Central memory CD8-positive, alpha-beta T cell (primary cell): ENCODE measurements at regions not wholly inside any gene's neighbourhood (a gene's known extent, or its start where the extent isn't known, plus 50 kb on each side); places are given as distances from the start of the nearest gene placed in this dataset.

Source experiments
- ATAC-seq: fragments of 150-1000 bp; cut with Tn5 transposase; replicated peaks from 2 replicates; pipeline ENCODE4 v1.10.0; 2022; ENCODE audit warnings: mild to moderate bottlenecking, moderate FRiP score, moderate number of reproducible peaks; ENCODE audit not compliant: poor library complexity, severe bottlenecking; ENCODE audit errors: extremely low read depth
- DNase-seq, 2 donors: peaks; one replicate each; pipeline ENCODE4 v3.0.0; 2021; ENCODE audit warnings: low spot score in 2 of 2
- H3K27ac Mint-ChIP-seq: one replicate; pipeline ENCODE4 v1.8.0; 2022; ENCODE audit warnings: low read depth, mild to moderate bottlenecking, moderate library complexity, mixed read lengths
- H3K27me3 Mint-ChIP-seq: one replicate; pipeline ENCODE4 v1.8.0; 2022; ENCODE audit warnings: mixed read lengths
- H3K36me3 Mint-ChIP-seq: one replicate; pipeline ENCODE4 v1.8.0; 2022; ENCODE audit warnings: mild to moderate bottlenecking, moderate library complexity, mixed read lengths; ENCODE audit not compliant: insufficient read depth
- H3K4me1 Mint-ChIP-seq: one replicate; pipeline ENCODE4 v1.8.0; 2022; ENCODE audit warnings: mixed read lengths
- H3K4me3 Mint-ChIP-seq: one replicate; pipeline ENCODE4 v1.8.0; 2022; ENCODE audit warnings: mild to moderate bottlenecking, moderate library complexity, mixed read lengths
- H3K9me3 Mint-ChIP-seq: one replicate; pipeline ENCODE4 v1.8.0; 2022; ENCODE audit warnings: mixed read lengths

DNA sequence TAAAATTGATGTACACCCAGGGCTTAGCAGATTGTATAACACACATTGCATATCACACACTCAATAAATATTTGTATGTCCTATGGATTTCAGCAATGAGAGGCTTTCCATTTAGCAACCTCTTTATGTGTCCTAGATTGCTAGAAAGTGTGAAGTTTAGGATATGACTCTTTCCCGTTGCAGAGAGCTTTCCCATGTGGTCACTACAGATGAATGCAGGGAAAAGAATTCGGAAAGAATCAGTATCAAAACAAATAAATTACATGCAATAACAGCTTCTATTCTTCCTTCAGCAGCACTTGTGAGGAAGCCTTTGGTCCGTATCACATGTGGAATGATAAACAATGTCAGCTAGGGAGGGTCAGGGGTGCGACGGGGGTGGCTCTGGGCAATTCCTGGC is 870.1 kb downstream of the C6orf118 start:
- H3K36me3 Mint-ChIP-seq, result no peaks in the 10 kb centered on the region
- H3K9me3 Mint-ChIP-seq, result peaks cover 34% of the 10 kb centered on the region
- ATAC-seq, result no peak

DNA sequence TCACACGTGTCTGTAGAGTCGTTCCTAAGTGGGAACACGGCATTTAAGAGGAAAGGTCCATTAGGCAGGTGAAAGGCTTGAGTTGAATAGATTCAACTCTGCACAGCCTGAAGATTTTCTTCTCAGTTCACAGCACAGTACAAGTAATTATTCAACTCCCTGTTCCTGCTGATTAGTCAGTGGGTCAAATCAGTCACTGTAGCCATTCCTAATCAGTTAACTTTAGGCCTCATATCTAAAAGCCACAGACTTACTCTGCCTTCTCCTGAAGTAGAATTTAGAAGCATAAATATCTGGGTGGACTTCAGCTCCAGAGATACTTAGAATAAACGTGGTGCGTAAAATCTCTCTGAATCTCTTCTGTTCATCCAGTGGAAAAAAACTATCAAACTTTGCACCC is 872.4 kb downstream of the C6orf118 start:
- Mint-ChIP-seq H3K27ac (no peak overlapping the region), H3K27me3 (no peaks in the 10 kb centered on the region), H3K9me3 (peaks cover 28% of the 10 kb centered on the region), H3K4me1 (no peaks in the 10 kb centered on the region), H3K4me3 (no peak overlapping the region), H3K36me3 (no peaks in the 10 kb centered on the region)
- ATAC-seq, result no peak
- no peak for DNase-seq

More for the DNA sequence above, 870.1 kb downstream of the C6orf118 start:
- Mint-ChIP-seq H3K4me1 (no peaks in the 10 kb centered on the region), H3K27me3 (no peaks in the 10 kb centered on the region), H3K4me3 (no peak overlapping the region), H3K27ac (no peak overlapping the region)
- no peak for DNase-seq

DNA sequence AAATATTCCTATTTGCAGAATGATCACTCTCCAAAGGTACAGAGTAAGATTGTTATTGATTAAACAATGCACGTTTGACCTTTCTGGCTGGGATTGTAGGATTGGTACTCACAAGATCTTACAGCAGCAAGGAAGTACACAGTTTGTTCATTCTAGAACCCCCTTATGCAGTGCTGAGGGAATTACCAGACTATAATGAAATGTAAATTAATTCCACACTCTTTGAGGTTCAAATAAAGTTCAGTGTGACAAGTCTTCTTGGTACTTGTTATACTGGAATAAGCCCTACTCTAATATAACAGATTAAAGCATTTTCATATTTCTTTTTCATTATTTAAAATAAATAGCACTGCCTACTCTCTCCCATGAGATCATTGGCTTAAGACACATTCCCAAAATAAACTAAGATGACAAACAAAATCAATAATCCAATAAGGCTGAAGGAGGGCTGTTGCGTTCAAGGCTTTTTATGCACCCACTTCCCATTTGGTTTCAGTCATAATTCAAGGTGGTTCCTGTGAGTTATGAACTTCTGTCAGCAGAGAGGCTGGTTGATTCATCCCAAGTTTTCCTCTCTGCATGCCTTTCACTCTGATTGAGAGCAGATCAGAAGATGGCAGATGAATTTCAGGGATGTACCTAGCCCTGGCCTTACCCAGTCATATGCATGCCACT is 881.5 kb downstream of the C6orf118 start:
- ATAC-seq, result no peak
- DNase-seq, result no peak
- Mint-ChIP-seq H3K27me3 (no peaks in the 10 kb centered on the region), H3K27ac (no peak overlapping the region), H3K4me1 (no peaks in the 10 kb centered on the region), H3K9me3 (peaks cover 21% of the 10 kb centered on the region), H3K4me3 (no peak overlapping the region), H3K36me3 (no peaks in the 10 kb centered on the region)

DNA sequence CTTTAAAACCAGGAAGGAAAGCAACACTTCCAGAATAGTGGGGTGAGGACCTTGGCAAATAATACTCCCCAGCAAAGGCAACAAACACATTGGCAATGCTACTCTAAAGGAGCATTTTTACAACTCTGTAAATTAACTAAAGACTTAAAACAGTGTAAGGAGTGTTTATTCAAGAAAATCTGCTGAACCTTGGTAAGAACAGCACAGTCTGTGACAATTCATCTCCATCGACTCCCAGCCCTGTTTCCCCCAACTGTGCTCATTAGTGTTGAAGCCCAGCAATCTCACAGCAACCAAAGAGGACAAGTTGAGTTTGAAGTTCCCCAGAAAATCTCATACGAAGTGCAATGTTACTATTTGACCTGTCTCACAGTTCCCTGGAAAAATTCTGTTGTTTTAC is 884.9 kb downstream of the C6orf118 start:
- Mint-ChIP-seq H3K4me1 (no peaks in the 10 kb centered on the region), H3K27me3 (no peaks in the 10 kb centered on the region), H3K4me3 (no peak overlapping the region), H3K36me3 (no peaks in the 10 kb centered on the region), H3K27ac (no peak overlapping the region), H3K9me3 (peaks cover 19% of the 10 kb centered on the region)
- DNase-seq, result no peak
- ATAC-seq, result no peak

DNA sequence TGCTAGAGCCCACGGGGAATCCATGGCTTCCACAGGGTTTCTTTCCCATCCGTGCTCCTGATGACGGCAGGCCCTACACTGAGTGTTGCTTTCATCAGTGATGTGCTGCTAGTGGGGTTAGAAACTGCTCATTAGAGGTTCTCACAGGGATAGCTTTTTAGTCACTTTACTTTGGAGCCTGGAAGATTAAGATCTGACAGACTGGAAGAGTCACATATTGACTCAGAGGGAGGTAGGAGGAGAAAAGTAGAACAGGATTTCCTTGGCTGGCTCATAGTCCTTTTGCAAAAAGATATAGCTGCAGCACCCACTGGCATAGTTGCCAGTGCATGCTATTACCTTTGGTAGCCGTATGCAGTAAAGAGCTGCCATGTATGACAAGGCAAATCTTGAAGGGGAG is 890.3 kb downstream of the C6orf118 start:
- Mint-ChIP-seq H3K36me3 (peaks cover 2% of the 10 kb centered on the region), H3K4me3 (no peak overlapping the region), H3K27ac (no peak overlapping the region), H3K4me1 (no peaks in the 10 kb centered on the region), H3K9me3 (peaks cover 23% of the 10 kb centered on the region), H3K27me3 (no peaks in the 10 kb centered on the region)
- ATAC-seq (no peak), DNase-seq (no peak)

DNA sequence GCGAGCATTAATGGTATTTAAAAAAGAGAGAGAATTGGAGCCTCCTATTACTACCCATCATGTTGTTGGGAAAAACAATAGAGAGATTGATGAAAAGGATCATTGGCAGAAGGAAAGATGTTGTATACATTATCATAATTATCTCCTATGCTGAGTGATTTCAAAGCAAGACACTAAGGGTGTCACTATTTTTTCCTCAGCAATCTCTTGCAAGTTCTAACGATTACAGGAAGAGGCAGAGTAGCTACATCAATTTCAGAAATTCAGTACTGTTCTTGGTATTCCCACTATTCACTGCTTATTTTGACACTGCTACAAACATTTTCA is 891.2 kb downstream of the C6orf118 start:
- peaks cover 17% of the 10 kb centered on the region for H3K9me3 Mint-ChIP-seq

DNA sequence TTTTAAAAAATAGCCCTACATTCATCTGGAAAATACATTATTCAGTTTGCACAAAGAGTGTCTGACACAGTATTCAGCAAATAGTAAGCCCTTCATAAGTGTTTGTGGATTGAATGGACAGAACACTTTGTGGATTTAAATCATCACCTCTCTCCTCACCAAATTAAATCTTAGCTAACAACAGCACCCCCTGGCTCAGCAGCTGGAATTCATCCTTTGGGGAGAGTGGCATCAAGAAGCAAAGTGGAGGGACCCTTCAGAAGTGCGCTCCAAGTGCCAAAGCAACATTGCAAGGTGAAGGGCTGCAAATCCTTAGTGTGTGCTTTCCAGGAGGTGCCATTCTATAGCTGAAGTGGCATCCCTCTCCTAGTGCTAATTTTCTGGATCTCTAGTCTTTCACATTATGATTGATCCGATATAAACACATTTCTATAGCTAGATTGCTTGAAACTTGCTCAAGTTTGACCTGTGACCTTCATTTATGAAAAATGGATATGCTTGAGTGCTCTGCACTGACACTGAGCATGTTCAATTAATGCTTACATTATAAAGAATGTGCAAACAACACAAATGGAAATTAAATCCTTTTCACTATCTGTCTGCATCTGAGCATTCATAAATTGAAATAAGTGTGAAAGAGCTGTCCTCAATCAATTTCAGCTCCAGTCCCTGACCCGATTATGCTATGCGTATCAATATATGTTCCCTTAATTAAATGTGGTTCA is 891.7 kb downstream of the C6orf118 start:
- no peak for ATAC-seq

More for the DNA sequence above, 891.2 kb downstream of the C6orf118 start:
- ATAC-seq (no peak), DNase-seq (no peak)
- Mint-ChIP-seq H3K27ac (no peak overlapping the region), H3K36me3 (peaks cover 2% of the 10 kb centered on the region), H3K27me3 (no peaks in the 10 kb centered on the region), H3K4me1 (no peaks in the 10 kb centered on the region), H3K4me3 (no peak overlapping the region)

DNA sequence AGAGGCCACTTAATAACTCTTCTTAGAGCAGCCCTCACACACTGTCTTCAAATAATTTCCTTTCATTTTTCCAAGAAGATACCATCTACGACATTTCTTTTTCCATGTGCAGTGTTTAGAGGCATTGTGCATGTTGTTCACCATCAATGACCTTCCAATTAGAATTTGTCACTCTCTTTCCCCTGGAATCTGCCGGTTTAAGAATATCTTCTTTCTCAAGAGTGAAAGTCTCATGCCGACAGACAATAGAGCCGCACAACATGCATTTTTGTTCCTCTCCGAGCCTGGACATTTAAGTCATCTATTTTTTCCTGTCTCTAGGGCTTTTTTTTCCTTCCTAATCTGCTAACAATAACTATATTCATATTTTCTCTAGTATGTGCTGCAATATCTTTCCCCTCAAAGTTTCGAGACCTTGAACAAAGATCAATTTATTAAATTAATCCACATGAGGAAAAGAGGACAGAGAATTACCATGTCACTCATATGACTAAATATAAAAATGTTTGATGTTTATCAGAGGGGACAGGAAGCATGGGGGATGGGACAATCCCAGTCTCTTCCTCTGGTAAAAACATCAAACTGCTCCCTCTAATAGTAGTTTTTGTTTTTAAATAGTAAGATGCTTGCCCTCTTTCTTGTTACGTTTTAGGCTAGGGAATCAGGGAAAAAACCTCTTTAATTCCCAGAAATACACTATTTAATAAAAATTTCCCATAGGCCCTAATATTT is 893.4 kb downstream of the C6orf118 start:
- H3K27ac Mint-ChIP-seq, result no peak overlapping the region
- peaks cover 10% of the 10 kb centered on the region for H3K9me3 Mint-ChIP-seq
- peaks cover 2% of the 10 kb centered on the region for H3K36me3 Mint-ChIP-seq
- DNase-seq (no peak), ATAC-seq (no peak)
- H3K4me1 Mint-ChIP-seq, result no peaks in the 10 kb centered on the region
- H3K27me3 Mint-ChIP-seq, result no peaks in the 10 kb centered on the region
- H3K4me3 Mint-ChIP-seq, result no peak overlapping the region

More for the DNA sequence above, 891.7 kb downstream of the C6orf118 start:
- Mint-ChIP-seq H3K4me3 (no peak overlapping the region), H3K27me3 (no peaks in the 10 kb centered on the region), H3K36me3 (peaks cover 2% of the 10 kb centered on the region), H3K4me1 (no peaks in the 10 kb centered on the region), H3K27ac (no peak overlapping the region), H3K9me3 (peaks cover 17% of the 10 kb centered on the region)
- DNase-seq, result no peak

DNA sequence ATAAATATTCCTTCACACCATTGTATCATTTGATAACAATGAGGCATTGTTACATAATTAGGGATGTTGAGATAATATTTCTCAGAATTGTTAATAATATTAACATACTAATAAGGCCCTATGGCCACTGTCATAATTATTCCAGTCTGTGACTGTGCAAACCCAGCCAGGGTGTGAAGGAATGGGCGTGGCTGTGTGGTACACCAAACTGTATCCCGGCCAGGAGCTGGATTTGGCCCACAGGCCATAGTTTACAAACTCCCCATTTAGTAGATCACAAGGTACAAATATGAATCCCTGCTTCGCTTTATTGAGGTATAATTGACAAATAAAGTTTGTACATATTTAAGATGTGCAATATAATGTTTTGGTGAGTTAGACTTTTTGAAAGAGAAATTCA is 894.7 kb downstream of the C6orf118 start:
- no peak overlapping the region for H3K27ac Mint-ChIP-seq
- ATAC-seq (no peak), DNase-seq (no peak)
- no peaks in the 10 kb centered on the region for H3K4me1 Mint-ChIP-seq
- peaks cover 2% of the 10 kb centered on the region for H3K36me3 Mint-ChIP-seq
- H3K9me3 Mint-ChIP-seq, result peaks cover 4% of the 10 kb centered on the region
- H3K4me3 Mint-ChIP-seq, result no peak overlapping the region
- H3K27me3 Mint-ChIP-seq, result no peaks in the 10 kb centered on the region

DNA sequence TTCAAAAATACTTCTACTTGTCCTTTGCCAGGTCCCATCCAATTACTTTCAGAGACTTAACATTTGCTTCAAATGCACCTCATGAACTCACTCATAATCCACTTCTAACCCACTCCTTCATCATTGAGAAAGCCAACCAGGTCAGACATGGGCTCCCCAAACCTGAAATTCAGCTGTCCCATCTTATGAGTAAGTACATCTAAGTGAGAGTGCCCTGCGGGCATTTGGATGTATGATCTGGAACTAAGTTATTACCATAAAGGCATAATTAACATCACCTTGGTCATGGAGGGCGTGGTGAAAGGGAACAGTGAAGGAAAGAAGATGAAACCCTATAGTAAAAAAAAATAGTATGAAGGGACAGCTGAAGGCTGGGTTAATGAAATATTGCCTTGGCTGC is 896.8 kb downstream of the C6orf118 start:
- Mint-ChIP-seq H3K4me3 (no peak overlapping the region), H3K27me3 (no peaks in the 10 kb centered on the region), H3K4me1 (no peaks in the 10 kb centered on the region), H3K36me3 (peaks cover 2% of the 10 kb centered on the region), H3K9me3 (no peaks in the 10 kb centered on the region), H3K27ac (no peak overlapping the region)
- ATAC-seq, result no peak
- DNase-seq, result no peak

DNA sequence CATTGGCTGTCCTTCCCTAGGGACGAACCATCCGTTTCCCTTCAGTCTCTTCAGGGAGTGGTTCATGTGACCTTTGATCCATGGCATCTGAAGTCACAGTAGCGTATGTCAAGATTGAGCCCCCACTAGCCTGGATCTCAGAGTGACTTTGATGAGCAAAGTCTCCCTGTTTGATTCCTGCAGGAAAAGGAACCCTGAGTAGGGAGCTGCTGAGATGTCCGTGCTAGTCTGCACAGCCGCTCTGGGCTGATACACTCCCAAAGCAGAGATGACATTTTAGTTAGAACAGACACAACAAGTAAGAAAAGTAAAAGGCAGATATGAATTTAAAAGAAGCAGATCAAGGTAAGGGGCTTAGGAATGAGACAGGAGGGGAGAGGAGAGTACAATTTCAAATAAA is 899.4 kb downstream of the C6orf118 start:
- H3K27me3 Mint-ChIP-seq, result no peaks in the 10 kb centered on the region
- no peaks in the 10 kb centered on the region for H3K4me1 Mint-ChIP-seq
- no peak overlapping the region for H3K4me3 Mint-ChIP-seq
- H3K36me3 Mint-ChIP-seq, result peaks cover 2% of the 10 kb centered on the region
- no peak overlapping the region for H3K27ac Mint-ChIP-seq
- DNase-seq, result no peak
- H3K9me3 Mint-ChIP-seq, result peaks cover 3% of the 10 kb centered on the region
- ATAC-seq, result no peak

DNA sequence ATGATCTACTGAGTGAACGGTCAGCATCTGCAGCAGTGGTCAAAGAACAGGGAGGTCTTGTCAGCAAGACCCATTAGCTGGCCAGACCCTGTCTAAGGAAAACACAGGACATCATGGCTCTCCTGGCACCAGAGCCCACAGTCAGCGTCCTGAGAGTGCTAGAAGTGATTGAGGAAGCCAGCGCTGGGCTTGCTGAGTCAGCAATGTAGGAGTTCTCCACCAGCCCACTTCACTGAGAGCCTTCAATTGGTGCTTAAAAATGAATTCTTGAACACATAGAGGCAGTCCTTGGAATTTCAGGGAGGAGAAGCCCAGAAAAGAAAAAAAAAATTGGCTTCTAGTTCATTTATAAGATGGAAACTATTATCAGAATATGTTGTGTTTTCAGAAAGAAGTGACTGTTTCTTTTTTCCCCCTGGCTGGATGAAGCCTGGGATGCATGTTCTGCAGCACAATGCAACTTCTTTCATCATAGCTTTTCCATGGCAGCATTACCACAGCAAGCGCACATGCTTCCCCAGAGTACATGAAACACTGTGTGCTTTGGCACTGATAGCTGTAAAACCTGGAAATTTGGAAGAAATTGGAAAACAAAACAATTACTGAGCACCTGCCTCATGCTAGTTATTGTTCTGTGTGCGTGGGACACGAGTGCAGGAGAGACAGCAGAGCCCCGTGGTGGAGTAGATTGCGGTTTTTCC is 899.9 kb downstream of the C6orf118 start:
- ATAC-seq (no peak), DNase-seq (no peak)
- Mint-ChIP-seq H3K4me1 (no peaks in the 10 kb centered on the region), H3K36me3 (peaks cover 2% of the 10 kb centered on the region), H3K27ac (no peak overlapping the region), H3K9me3 (peaks cover 6% of the 10 kb centered on the region), H3K4me3 (no peak overlapping the region), H3K27me3 (no peaks in the 10 kb centered on the region)
